ENCODE measurements at regions not wholly inside any gene's neighbourhood (a gene's known extent, or its start where the extent isn't known, plus 50 kb on each side); places are given as distances from the start of the nearest gene placed in this dataset.

DNA sequence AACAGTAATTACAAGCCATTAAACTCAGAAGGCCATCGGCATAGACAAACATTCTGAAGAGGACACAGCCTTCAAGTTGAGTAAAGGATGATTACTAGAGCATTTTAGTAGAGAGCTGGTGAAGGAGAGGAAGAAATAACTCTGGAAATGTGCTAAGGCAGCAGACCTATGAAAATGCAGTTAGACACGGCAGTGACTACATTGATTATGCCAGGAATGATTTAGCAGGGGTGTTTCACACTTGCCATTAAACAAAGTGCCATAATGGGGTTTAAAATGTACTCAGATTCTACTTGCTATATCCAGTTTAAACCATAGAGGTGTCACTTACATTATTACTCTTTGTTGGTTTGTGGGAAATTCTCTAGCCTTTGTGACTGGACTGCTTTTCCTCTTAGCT lies 372.3 kb downstream of the CPS1 start:
- H3K9me3 ChIP-seq (ENCODE audit: control insufficient read depth in 4 of 4, low read length in 3 of 4): no peaks in the 10 kb centered on the region
- 72% methylated on average over 2 of the region's 2 CpGs for WGBS
- H3K4me3 ChIP-seq (ENCODE audit: low read depth in 1 of 3, low read length in 3 of 3): no peak overlapping the region
- no peak for DNase-seq (ENCODE audit: low spot score)
- no peak overlapping the region for H3K9ac ChIP-seq (ENCODE audit: low read depth in 1 of 2, low read length in 2 of 2)
- H3K27me3 ChIP-seq (ENCODE audit: control insufficient read depth in 4 of 4, insufficient read depth in 4 of 4, low read length in 3 of 4): no peaks in the 10 kb centered on the region
- no peaks in the 10 kb centered on the region for H3K4me1 ChIP-seq (ENCODE audit: control insufficient read depth in 4 of 4, insufficient read depth in 4 of 4, low read length in 3 of 4)
- no peak overlapping the region for H3K27ac ChIP-seq (ENCODE audit: low read depth in 1 of 2, low read length in 2 of 2)
- H3K36me3 ChIP-seq (ENCODE audit: control insufficient read depth in 4 of 4, insufficient read depth in 3 of 4, low read depth in 1 of 4, low read length in 3 of 4): no peaks in the 10 kb centered on the region
- TF ChIP-seq SP1 (IDR thresholded peaks at IDR 0.05) (no peak), TAF1 (conservative IDR thresholded peaks at IDR 0.05) (no peak), JUND (IDR thresholded peaks at IDR 0.05) (no peak), EGR1 (IDR thresholded peaks at IDR 0.05; ENCODE audit: low read depth in 2 of 2) (no peak), HNF4G (IDR thresholded peaks at IDR 0.05) (no peak), NR2F2 (IDR thresholded peaks at IDR 0.05) (no peak), GABPA (IDR thresholded peaks at IDR 0.05 in 1 of 2, conservative IDR thresholded peaks at IDR 0.05 in 1 of 2) (no peak), FOXA1 (IDR thresholded peaks at IDR 0.05) (no peak), HNF4A (conservative IDR thresholded peaks at IDR 0.05) (no peak), YY1 (IDR thresholded peaks at IDR 0.05) (no peak), RAD21 (IDR thresholded peaks at IDR 0.05) (no peak), FOXA2 (IDR thresholded peaks at IDR 0.05) (no peak), RXRA (IDR thresholded peaks at IDR 0.05) (no peak)
- TF ChIP-seq, protein P1, sequence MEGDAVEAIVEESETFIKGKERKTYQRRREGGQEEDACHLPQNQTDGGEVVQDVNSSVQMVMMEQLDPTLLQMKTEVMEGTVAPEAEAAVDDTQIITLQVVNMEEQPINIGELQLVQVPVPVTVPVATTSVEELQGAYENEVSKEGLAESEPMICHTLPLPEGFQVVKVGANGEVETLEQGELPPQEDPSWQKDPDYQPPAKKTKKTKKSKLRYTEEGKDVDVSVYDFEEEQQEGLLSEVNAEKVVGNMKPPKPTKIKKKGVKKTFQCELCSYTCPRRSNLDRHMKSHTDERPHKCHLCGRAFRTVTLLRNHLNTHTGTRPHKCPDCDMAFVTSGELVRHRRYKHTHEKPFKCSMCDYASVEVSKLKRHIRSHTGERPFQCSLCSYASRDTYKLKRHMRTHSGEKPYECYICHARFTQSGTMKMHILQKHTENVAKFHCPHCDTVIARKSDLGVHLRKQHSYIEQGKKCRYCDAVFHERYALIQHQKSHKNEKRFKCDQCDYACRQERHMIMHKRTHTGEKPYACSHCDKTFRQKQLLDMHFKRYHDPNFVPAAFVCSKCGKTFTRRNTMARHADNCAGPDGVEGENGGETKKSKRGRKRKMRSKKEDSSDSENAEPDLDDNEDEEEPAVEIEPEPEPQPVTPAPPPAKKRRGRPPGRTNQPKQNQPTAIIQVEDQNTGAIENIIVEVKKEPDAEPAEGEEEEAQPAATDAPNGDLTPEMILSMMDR (IDR thresholded peaks at IDR 0.05; ENCODE audit: low read depth, low read length, missing input control): no peak
- TF ChIP-seq, protein P2, sequence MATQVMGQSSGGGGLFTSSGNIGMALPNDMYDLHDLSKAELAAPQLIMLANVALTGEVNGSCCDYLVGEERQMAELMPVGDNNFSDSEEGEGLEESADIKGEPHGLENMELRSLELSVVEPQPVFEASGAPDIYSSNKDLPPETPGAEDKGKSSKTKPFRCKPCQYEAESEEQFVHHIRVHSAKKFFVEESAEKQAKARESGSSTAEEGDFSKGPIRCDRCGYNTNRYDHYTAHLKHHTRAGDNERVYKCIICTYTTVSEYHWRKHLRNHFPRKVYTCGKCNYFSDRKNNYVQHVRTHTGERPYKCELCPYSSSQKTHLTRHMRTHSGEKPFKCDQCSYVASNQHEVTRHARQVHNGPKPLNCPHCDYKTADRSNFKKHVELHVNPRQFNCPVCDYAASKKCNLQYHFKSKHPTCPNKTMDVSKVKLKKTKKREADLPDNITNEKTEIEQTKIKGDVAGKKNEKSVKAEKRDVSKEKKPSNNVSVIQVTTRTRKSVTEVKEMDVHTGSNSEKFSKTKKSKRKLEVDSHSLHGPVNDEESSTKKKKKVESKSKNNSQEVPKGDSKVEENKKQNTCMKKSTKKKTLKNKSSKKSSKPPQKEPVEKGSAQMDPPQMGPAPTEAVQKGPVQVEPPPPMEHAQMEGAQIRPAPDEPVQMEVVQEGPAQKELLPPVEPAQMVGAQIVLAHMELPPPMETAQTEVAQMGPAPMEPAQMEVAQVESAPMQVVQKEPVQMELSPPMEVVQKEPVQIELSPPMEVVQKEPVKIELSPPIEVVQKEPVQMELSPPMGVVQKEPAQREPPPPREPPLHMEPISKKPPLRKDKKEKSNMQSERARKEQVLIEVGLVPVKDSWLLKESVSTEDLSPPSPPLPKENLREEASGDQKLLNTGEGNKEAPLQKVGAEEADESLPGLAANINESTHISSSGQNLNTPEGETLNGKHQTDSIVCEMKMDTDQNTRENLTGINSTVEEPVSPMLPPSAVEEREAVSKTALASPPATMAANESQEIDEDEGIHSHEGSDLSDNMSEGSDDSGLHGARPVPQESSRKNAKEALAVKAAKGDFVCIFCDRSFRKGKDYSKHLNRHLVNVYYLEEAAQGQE (IDR thresholded peaks at IDR 0.05): no peak
- TF ChIP-seq, protein P3, sequence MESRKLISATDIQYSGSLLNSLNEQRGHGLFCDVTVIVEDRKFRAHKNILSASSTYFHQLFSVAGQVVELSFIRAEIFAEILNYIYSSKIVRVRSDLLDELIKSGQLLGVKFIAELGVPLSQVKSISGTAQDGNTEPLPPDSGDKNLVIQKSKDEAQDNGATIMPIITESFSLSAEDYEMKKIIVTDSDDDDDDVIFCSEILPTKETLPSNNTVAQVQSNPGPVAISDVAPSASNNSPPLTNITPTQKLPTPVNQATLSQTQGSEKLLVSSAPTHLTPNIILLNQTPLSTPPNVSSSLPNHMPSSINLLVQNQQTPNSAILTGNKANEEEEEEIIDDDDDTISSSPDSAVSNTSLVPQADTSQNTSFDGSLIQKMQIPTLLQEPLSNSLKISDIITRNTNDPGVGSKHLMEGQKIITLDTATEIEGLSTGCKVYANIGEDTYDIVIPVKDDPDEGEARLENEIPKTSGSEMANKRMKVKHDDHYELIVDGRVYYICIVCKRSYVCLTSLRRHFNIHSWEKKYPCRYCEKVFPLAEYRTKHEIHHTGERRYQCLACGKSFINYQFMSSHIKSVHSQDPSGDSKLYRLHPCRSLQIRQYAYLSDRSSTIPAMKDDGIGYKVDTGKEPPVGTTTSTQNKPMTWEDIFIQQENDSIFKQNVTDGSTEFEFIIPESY (IDR thresholded peaks at IDR 0.05): no peak

DNA sequence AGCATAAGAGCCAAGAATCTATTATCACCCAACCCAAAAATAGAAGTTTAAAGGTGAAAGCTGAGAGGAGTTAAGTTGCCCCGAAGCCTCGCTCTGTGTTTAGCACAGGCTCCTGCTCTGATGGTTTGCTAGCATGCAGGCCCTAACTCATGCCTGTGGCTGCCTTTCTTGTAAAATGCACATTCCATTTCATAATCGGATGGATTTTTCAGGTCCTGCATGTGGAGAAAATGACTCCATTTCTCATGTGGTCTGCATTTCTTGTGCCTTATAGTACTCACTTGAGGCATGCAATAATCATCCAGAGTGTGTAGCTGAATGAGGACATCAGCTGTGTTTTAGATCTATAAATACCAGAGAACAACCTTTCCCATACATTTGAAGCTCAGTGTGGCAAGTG lies 381.8 kb downstream of the CPS1 start:
- Histone ChIP-seq H3K36me3 (ENCODE audit: control insufficient read depth in 4 of 4, insufficient read depth in 3 of 4, low read depth in 1 of 4, low read length in 3 of 4) (no peaks in the 10 kb centered on the region), H3K9me3 (ENCODE audit: control insufficient read depth in 4 of 4, low read length in 3 of 4) (peaks cover 0 to 6% (median 0%) of the 10 kb centered on the region in 4 donors), H3K27ac (ENCODE audit: low read depth in 1 of 2, low read length in 2 of 2) (no peak overlapping the region), H3K4me1 (ENCODE audit: control insufficient read depth in 4 of 4, insufficient read depth in 4 of 4, low read length in 3 of 4) (no peaks in the 10 kb centered on the region), H3K4me3 (ENCODE audit: low read depth in 1 of 3, low read length in 3 of 3) (no peak overlapping the region), H3K9ac (ENCODE audit: low read depth in 1 of 2, low read length in 2 of 2) (no peak overlapping the region), H3K27me3 (ENCODE audit: control insufficient read depth in 4 of 4, insufficient read depth in 4 of 4, low read length in 3 of 4) (no peaks in the 10 kb centered on the region)
- WGBS: 86% methylated on average over 3 of the region's 3 CpGs
- no peak for DNase-seq (ENCODE audit: low spot score)
- no peak for TF ChIP-seq NR2F2 (IDR thresholded peaks at IDR 0.05)
- no peak for TF ChIP-seq SP1 (IDR thresholded peaks at IDR 0.05)
- TF ChIP-seq TAF1 (conservative IDR thresholded peaks at IDR 0.05): no peak
- TF ChIP-seq, protein P3 (IDR thresholded peaks at IDR 0.05): no peak
- TF ChIP-seq, protein P4, sequence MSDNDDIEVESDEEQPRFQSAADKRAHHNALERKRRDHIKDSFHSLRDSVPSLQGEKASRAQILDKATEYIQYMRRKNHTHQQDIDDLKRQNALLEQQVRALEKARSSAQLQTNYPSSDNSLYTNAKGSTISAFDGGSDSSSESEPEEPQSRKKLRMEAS (IDR thresholded peaks at IDR 0.05): no peak
- no peak for TF ChIP-seq RXRA (IDR thresholded peaks at IDR 0.05)
- TF ChIP-seq HNF4A (conservative IDR thresholded peaks at IDR 0.05): no peak
- TF ChIP-seq JUND (IDR thresholded peaks at IDR 0.05): no peak
- no peak for TF ChIP-seq HNF4G (IDR thresholded peaks at IDR 0.05)
- no peak for TF ChIP-seq FOXA1 (IDR thresholded peaks at IDR 0.05)
- TF ChIP-seq, protein P1 (IDR thresholded peaks at IDR 0.05; ENCODE audit: low read depth, low read length, missing input control): no peak
- no peak for TF ChIP-seq RAD21 (IDR thresholded peaks at IDR 0.05)
- TF ChIP-seq FOXA2 (IDR thresholded peaks at IDR 0.05): no peak
- no peak for TF ChIP-seq GABPA (IDR thresholded peaks at IDR 0.05 in 1 of 2, conservative IDR thresholded peaks at IDR 0.05 in 1 of 2)
- TF ChIP-seq, protein P5, sequence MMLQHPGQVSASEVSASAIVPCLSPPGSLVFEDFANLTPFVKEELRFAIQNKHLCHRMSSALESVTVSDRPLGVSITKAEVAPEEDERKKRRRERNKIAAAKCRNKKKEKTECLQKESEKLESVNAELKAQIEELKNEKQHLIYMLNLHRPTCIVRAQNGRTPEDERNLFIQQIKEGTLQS (IDR thresholded peaks at IDR 0.05): no peak
- TF ChIP-seq EGR1 (IDR thresholded peaks at IDR 0.05; ENCODE audit: low read depth in 2 of 2): no peak

Data from liver (tissue), 8 donors.